Putamen (tissue), 1 donor: ENCODE measurements at regions not wholly inside any gene's neighbourhood (a gene's known extent, or its start where the extent isn't known, plus 50 kb on each side); places are given as distances from the start of the nearest gene placed in this dataset.
"Not testable (repeated sequence)": the region's sequence is repeated elsewhere in the genome, so short reads cannot be mapped to it uniquely, and the experiment has no call there.

Experiments
- DNase-seq: peaks from one replicate; pipeline ENCODE4 v3.0.0-alpha.2; 2016; ENCODE audit warnings: low spot score

GRCh38 chr4:127217586-127218229 is 415.0 kb upstream of the INTU start:
- DNase-seq: no peak

GRCh38 chr4:127219232-127219631 is 413.5 kb upstream of the INTU start:
- no peak for DNase-seq

GRCh38 chr4:127224556-127224955 is 408.2 kb upstream of the INTU start:
- no peak for DNase-seq

GRCh38 chr4:127229855-127230608 is 402.7 kb upstream of the INTU start:
- no peak for DNase-seq

GRCh38 chr4:127236889-127237288 is 395.9 kb upstream of the INTU start:
- DNase-seq: no peak

- no peak for DNase-seq
Observed at GRCh38 chr4:127237581-127237980, 395.2 kb upstream of the INTU start.

GRCh38 chr4:127238956-127239475 is 393.7 kb upstream of the INTU start:
- no peak for DNase-seq

GRCh38 chr4:127239902-127240763 is 392.6 kb upstream of the INTU start:
- no peak for DNase-seq

GRCh38 chr4:127240764-127241105 is 392.0 kb upstream of the INTU start:
- no peak for DNase-seq

- DNase-seq: no peak
Observed at GRCh38 chr4:127244515-127244914, 388.2 kb upstream of the INTU start.

- no peak for DNase-seq
Observed at GRCh38 chr4:127246963-127247952, 385.5 kb upstream of the INTU start.

- DNase-seq: no peak
Observed at GRCh38 chr4:127249066-127249766, 383.5 kb upstream of the INTU start.

- no peak for DNase-seq
Observed at GRCh38 chr4:127249767-127250108, 383.0 kb upstream of the INTU start.

GRCh38 chr4:127250577-127250976 is 382.2 kb upstream of the INTU start:
- DNase-seq: no peak

GRCh38 chr4:127251423-127251822 is 381.3 kb upstream of the INTU start:
- no peak for DNase-seq

- DNase-seq: no peak
Observed at GRCh38 chr4:127256500-127256899, 376.3 kb upstream of the INTU start.

GRCh38 chr4:127261476-127261875 is 371.3 kb upstream of the INTU start:
- no peak for DNase-seq

- DNase-seq: no peak
Observed at GRCh38 chr4:127268367-127268766, 364.4 kb upstream of the INTU start.

- not testable (repeated sequence) for DNase-seq
Observed at GRCh38 chr4:127277023-127277422, 355.7 kb upstream of the INTU start.

GRCh38 chr4:127284236-127284635 is 348.5 kb upstream of the INTU start:
- DNase-seq: no peak

- no peak for DNase-seq
Observed at GRCh38 chr4:127291316-127291715, 341.4 kb upstream of the INTU start.
